MV-4-11 (cell line): ENCODE measurements at regions not wholly inside any gene's neighbourhood (a gene's known extent, or its start where the extent isn't known, plus 50 kb on each side); places are given as distances from the start of the nearest gene placed in this dataset.

Experiments
- DNase-seq: peaks from one replicate; lab custom pipeline; 2025; lab: John Stamatoyannopoulos, UW

DNA sequence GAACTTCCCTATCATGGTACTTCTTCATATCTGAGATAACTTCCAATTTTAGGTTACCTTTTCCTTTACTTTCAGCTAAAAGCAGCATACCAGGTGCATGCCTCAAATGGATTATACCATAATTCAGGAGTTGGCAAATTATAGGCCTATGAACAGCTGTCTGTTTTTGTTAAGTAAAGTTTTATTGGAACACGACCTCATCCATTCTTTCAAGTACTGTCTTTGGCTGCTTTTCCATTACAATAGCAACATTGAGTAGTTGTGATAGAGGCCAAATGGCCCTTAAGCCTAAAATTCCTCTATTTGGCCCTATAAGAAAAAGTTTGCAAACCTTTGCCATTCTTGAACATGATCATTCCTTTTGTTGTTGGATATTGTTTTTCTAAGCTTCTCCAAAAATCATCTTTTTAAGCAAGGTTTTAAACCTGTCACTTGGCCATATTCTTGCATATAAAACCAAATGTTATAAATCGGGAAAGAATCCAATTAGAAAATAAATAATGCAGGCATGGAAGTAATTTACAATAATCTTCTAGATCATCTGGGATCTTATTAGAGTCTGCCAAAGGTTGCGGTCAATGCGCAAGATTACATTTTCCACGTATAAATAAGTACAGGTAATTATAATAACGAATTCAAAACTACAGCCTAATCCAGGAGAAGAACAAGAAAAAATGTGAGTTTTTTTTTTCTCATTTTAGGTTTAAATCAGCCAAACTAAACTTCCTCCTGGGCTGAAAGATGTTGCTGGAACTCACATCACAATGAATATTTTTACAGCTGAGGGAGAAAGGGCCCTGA lies 226.5 kb upstream of the ANKRD55 start:
- no peak for DNase-seq

DNA sequence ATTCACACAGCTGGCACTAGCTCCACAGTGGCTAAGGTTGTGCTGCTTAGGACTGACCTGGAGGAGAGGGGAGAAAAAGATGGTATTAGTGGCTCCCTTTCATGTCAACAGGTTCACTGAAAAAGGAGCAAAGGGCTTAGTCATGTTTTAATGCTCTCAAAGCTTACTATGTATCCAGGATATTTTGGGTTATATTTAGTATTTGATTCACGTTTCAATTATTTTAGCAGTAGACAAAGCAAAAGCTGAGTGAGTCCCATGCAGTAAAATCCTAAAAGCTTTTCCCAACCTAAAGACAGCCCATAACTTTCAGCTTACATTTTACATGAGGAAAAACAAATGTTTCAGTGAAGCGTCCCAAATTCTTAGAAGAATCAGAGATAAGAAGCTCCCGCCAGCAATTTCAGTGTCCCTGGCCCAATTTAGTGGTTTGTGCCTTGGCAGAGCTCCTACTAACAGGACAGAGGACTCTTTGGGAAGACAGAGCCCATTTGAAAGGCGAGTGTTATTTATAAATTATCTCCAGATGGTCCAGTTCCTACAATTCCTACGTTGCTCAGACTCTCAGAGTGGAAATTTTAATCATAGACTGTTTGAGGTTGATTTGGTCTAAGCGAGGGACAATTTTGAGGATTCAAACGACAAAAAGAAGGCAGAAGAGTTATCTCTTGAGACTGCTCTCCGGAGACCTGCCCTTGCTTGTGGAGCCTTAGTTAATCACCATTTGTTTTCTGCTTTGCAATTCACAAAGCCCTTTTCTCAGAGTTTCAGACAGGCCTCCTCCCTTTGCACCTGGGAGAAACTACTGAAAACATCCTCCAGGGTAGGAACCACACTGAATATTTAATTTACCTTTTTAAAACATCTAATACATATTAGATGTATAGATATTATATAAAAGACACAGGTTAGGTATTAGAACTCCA lies 225.0 kb upstream of the ANKRD55 start:
- DNase-seq, result no peak

DNA sequence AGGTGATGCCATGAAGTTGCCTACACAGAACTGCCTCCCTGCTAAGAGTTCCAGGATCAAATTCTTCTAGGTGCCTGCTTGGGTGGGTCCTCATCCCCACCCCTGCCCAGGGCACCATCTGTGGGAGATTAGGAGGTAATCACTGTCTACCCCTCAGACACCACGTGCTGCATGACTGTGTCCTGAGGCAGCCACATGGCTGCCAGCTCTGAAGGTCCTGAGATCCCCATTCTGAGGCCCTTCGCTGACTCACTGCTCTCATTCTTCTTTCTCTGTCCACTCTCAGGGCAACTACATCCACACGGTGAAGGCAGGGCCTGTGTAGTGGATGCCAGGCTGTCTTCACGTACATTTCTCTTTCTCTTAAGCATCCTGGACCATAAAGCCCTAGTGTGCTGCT lies 222.9 kb upstream of the ANKRD55 start:
- no peak for DNase-seq

DNA sequence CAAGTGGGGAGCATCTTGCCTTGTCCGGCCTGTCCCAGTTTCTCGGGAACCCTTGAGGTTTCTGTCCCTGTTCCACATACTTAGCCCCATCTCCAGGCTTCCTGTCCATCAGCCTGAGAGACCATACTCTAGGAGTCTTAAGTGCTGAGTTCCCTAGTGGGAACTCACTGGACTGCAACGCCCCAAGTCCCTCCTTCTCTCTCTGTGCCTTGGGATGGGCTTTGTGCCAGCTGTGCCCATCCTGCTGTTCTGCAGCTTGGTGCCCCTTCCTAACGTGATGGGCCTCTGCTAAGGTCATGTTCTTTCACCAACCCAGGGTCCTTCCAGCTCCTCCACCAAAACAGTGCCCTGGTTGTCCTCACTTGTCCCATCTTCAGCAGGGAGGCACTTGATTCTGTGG lies 222.3 kb upstream of the ANKRD55 start:
- DNase-seq, result no peak

DNA sequence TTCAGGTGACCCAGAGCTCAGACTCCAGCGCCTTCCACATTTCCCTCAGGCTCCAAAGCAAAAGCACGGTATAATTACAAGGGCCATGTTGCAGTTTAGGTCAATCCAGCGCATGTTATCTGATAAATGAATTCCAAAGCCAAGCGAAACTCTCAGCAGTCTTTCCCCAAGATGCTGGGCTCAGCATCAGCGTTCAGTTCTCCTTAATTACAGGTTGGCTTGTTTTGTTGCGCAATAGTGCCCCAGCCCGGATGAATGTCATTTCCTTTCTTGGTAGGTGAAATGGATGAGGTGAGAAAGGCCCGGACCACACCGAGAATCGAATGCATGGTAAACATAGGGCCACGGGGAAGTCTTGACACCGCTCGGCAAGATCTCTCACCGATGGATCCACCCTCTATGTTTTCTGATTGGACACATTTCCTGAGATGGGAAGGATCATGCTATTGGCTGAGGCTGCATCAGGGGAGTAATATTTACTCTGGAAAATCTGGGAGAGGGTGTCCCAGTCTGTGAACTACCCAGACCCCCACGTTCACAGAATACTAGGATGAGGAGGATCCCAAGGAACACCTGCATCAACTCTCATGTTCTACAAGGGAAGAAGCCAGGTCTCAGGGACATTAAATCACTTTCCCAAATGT lies 221.2 kb upstream of the ANKRD55 start:
- DNase-seq, result no peak

DNA sequence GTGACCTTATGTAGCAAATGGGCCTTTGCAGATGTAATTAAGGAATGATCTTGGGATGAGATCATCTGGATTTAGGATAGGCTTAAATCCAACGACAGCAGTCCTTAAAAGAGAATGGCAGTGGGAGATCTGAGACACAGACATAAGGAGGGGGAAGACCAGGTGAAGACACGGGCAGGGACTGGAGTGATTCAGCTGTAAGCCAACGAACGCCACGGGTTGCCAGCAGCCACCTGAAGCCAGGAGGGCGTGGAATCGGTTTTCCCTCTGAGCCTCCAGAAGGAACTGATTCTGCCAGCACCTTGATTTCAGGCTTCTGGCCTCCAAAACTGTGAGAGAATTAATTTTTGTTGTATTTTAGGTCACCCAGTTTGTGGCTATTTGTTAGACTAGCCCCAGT lies 218.6 kb upstream of the ANKRD55 start:
- DNase-seq, result no peak

DNA sequence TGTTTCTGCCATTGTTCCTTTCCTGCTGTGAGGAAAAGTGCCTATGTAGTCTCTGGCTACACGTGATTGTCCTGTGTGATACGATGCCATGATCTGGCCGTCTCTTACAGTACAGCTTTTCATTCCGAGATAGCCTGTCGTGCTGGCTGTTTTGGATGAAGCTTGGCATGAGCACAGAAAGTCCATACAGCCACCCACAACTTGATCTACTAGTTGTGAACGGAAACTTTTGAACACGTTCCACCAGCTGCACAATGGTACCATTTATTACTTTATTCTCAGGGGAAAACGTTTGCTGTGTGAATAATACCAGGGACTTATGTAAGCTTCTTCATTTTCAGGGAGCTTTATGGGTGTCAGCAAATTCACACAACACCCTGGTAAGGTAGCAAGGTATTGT lies 217.6 kb upstream of the ANKRD55 start:
- DNase-seq, result no peak

DNA sequence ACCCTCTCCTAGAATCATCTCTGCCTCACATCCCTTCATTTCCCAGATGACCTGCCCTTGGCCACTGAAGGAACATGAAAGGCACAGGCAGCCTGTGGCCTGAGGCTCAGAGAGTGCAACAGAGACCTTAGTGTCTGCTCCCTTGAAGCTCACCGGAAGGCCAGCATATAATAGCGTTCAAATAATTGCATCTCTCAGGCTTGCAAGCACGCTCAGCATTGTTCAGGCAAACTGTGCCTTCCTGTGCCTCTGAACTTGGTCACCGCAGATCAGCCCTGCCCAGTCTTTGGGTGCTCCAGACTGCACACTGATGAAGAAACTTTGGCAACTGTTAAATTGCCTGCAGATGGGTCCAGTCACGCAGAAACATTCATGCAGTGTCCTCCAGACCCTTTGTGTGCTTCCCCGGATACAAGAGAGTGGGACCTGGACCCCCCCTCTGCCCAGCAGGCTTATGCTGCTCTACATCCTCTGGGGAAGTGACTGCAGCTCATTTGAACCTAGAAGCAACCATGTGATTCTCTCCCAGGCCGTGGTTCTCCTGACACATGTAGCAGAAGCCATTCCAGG lies 216.0 kb upstream of the ANKRD55 start:
- no peak for DNase-seq

DNA sequence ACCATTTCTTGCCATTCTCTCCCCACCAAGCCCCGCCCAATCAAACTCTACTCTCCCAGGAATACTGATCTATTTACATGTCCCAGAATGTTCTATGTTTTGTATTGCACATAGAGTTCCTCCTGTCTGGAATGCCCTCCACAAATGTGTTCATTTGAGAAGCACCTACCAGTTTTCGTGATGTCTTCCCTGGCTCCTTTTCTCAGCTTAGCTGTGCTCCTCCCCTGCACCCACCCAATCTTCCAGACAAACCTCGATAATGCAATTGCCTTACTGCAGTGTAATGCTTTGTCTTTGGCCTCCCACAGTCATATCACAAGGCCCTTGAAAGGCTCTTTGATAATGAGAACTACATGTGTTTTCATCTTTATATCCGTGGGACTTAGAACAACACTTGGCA lies 214.5 kb upstream of the ANKRD55 start:
- DNase-seq, result no peak

DNA sequence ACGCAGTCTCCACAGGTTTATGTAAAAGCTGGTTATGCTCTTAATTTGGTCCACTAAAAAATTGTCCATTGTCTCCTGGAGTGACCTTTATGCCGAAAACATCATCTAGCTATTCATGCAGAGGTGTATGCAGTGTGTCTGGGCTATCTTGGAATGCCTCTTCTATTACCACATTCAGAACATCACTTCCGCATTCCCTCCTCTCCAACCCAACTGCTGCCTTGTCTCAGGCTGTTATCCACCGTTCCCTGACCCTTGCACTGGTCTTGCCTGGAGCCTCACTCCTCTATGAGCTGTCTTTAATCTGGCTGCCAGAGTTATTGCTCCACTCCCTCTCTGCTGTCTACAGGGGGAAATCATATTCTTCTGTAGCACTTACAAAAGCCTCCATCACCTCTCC lies 214.1 kb upstream of the ANKRD55 start:
- no peak for DNase-seq

DNA sequence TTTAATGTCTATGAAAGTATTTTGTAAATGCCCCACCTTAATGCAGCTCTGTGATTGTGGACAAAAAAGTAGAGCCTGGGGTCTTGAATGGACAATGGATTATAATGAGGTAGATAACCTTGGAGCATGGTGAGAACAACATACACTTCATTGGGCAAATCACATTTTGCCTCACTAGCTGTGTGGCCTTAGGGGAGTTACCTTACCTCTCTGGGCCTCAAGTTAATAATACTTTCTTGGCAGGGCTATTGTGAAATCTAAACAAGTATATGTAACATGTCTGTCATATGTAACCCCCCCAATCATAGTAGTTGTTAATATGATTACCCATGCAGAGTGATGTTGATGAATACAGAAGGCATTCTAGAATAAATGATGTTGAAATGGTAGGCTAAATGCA lies 213.6 kb upstream of the ANKRD55 start:
- no peak for DNase-seq

DNA sequence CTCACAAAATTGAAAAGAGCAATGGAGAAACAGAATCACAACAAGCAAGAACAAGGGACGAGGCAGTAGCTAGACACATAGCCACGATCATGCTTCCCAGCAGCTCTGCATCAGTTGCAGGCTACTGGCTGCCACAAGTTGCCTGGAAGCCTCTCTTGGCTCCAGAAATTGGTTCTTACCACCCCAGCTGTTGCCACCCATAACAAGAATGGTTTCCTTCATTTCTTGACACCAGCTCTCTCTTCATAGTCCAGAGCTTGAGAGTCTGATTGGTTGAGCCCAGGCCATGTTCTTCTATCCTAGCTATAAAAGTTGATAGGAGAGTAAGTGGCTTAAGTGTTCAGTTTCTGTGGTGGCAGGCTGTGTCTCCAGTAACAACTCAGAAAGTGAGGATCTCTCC lies 210.7 kb upstream of the ANKRD55 start:
- DNase-seq, result no peak

DNA sequence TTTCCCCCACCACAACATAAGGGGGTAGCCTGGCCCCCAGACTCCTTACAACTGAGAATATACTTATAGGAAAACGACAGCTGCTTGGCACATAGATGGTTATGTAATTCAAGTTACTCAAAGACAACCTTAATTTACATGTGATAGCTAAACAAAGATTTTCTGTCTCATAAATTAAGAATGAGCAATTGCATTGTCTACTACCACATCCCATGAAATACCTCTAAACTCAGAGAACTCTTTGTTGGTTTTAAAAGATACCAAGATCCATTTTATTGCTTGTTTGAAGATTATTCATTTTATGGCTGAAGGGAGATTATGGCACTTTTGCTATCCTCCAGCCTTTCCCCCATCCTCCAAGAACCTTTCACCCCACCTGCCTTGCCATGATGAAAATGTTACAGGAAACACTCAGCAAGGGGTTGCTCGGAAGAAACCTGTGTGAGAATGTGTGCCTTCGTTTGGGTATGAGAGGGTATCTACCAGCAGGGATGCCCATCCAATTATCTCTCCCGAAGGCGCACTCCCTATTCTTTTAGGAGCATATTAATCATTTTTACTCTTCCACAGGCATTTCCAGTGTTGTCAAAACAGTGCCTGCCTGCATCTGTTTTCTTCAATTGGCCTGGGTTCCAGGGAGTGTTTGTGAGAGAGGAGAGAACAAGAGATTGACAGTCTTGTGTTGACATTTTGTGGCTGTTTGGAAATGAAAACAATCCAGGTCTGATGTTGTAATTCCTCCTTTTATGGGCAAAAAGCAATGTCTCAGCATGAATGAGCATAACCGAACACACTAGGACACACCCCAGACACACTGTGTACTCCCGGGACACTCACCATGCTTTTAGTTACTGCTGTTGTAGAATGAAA lies 208.0 kb upstream of the ANKRD55 start:
- DNase-seq, result no peak

DNA sequence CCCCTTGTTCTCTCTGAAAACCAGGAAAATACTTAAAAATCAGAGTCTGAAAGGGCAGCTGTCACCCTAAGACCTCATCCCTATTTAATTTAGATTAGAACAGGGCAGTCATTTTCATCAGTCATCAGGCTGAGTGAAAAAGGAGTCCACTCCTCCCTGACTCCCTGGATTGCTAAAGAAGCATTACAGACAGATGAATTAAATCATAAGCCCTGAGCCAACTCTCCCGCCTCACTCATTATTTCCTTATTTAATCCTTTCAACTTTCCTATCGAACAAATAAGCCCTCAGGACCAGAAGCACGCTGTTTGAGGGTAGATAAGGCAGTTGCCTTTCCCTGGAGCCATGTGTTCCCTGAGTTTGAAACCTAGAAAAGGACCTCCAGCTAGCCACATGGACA lies 201.9 kb upstream of the ANKRD55 start:
- DNase-seq, result no peak

DNA sequence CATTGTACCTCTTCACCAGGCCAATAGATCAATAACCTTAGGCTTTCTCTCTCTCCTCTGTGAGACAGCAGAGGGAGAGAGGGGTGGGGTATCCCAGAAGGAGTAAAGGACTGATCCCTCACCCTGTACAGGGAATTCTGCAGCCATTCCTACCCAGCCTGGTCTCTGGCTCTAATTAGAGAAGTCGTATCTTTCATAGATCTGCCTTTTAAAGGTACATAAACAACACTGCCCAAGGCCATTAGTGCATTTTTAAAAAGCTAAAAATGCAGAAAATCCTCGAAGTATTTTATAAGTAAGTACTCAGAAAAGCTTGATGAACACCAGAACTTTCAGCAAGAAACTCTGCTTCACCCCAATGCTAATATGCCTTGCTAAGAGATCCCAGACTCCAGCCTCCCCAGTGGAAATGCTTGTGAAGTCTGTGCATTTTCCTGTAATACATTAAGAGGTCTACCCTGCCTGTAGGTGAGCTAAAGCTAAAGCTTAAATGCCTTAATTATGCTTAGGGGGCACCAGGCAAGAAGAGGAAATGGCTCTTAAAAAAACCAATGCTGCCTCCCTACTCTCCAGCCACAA lies 200.0 kb upstream of the ANKRD55 start:
- peak; percentile 24 for DNase-seq

DNA sequence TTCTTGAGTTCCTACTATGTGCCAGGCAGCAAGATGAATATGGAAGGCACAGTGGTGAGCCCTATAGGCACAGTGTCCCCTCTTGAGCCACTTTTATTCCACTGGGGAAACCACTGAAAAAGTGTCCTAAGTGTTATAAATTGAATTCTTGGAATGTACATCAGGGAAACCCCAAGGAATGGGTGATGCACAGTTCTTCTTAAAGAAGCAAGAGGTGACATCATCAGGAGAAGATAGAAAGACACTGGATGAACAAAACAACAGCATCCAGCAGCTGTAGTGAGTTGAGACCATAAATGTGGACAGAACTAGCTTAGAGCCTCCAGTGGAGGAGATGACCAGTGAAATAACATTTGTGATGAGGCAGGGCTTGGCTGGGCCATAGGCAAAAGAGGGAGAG lies 199.2 kb upstream of the ANKRD55 start:
- DNase-seq, result no peak

DNA sequence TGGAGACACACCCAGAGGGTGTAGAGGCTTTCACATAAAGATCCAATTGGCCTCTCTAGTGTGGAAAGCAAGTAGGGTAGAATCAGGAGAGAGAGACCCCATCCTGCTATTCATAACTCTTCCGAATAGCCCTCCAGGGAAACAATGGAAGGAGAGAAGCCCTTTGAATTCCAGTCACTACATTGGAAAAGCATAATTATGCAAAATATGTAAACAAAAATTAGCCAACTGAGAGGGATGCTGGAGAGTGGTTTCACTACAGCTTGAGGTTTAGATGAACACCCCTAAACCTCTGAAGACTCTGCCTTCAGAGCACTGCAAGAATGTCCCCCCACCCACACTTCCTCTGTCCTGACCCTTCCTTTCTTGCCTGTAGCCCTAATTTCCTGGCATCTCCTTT lies 197.3 kb upstream of the ANKRD55 start:
- DNase-seq, result no peak

DNA sequence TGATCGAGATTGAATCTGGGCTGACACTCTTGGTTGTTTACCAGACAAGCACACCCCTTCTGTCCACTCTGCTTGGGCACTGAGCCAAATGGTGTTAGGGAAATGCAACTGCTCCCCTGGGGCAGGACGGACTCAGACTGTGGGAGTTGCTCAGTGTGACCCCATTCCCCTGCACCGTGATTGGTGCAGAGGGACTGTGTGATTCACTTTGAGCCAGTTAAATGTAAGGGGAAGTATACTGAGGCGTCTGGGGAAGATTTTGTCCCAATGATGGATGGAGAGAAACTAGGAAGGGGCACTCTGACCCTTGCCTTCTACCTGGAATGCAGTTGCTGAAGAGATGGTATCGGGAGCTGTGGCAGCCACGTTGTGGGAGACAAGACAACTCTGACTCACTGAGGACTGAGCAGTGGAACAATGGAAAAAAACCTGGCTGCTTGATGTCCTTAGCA lies 196.0 kb upstream of the ANKRD55 start:
- no peak for DNase-seq

DNA sequence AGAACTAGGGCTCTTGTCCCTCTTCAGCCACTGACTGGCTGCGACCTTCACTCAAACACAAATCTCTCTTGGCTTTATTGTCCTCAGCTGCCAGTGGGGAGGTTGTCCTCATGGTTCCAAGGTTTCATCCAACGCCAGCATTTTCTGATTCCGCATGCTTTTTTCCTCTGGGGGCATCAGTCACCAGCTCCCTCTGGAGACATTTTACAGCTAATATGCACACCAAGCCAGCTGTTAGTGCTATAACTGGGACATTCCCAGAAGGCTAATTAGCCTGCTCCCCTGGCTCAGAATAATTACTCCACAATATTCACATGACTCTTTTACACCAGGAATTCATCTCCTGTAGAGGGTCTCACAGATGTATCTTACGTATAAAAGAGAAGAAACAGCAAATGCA lies 193.6 kb upstream of the ANKRD55 start:
- DNase-seq, result no peak

DNA sequence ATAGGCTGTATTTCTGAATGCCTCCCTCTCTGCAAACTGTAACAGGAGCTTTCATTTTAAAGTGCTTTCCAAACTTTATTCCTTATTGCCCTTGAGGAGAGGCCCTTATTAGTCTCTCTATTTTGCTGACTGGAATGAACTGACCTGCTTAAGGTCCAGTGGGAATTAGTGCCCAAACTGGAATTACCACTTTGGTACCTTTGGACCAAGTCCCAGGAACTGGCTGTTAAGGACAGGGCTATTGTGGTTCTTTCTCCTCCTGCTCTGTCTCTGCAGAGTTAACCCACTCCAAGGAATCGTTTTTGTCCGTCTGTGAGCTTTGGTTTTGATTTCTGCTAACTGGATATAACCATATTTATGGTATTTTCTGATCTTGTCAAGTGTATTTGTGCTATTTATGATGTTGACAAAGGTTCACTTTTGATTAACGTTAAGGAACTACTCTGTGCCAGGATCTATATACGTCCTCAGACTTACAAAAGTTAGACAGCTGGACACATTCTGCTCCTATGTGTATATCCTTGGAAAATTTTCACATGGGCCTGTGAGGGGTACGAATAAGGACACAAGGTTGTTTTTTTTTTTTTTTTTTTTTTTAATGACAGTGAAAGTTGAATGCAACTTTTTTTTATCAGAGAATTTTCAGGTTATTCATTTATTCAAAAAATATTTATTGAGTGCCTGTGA lies 189.1 kb upstream of the ANKRD55 start:
- DNase-seq, result no peak
